H1 (cell line): ENCODE measurements at regions not wholly inside any gene's neighbourhood (a gene's known extent, or its start where the extent isn't known, plus 50 kb on each side); places are given as distances from the start of the nearest gene placed in this dataset.

Source experiments
- CTCF ChIA-PET: fragments of 300-600 bp; sonication (Branson Sonifier 250); formaldehyde crosslinking; loops from one replicate; lab custom pipeline; 2021; ENCODE audit not compliant: partially characterized antibody; lab: Charles Lee
- POLR2A ChIA-PET: fragments of 300-600 bp; sonication (Branson Sonifier 250); formaldehyde crosslinking; loops from one replicate; lab custom pipeline; 2021; ENCODE audit warnings: inconsistent platforms; ENCODE audit not compliant: partially characterized antibody; lab: Charles Lee
- DNase-seq, 2 experiments: peaks; one replicate each; pipeline versions ENCODE4 v3.0.0 to v3.0.0-alpha.2; 2010 to 2022; ENCODE audit warnings: low spot score in 2 of 2, low read depth in 1 of 2, mixed read lengths in 1 of 2
- FAIRE-seq: peaks from 2 replicates; lab custom pipeline; 2011; peaks lifted over from hg19 to GRCh38; lab: Jason Lieb, UNC
- H2AFZ ChIP-seq: 2 replicates; pipeline ENCODE4 v1.8.1; 2012; ENCODE audit warnings: low read length, inconsistent platforms
- H2AK5ac ChIP-seq: 2 replicates; pipeline ENCODE4 v1.6.1; 2013; ENCODE audit warnings: low read depth, low read length
- H2BK120ac ChIP-seq: replicated peaks from 2 replicates; pipeline ENCODE3; 2013; ENCODE audit warnings: low read depth, low read length, inconsistent platforms
- H2BK12ac ChIP-seq: 2 replicates; pipeline ENCODE4 v1.6.1; 2013; ENCODE audit warnings: low read depth, low read length
- H2BK15ac ChIP-seq: 2 replicates; pipeline ENCODE4 v1.6.1; 2013; ENCODE audit warnings: low read length
- H2BK20ac ChIP-seq: 2 replicates; pipeline ENCODE4 v1.6.1; 2013; ENCODE audit warnings: low read length
- H2BK5ac ChIP-seq: 2 replicates; pipeline ENCODE4 v1.6.1; 2013; ENCODE audit warnings: low read depth, low read length
- H3K14ac ChIP-seq: 2 replicates; pipeline ENCODE4 v1.6.1; 2013; ENCODE audit warnings: inconsistent platforms; ENCODE audit not compliant: insufficient read length
- H3K18ac ChIP-seq: 2 replicates; pipeline ENCODE4 v1.6.1; 2013; ENCODE audit warnings: low read length; ENCODE audit errors: extremely low read depth
- H3K23ac ChIP-seq: 2 replicates; pipeline ENCODE4 v1.6.1; 2013; ENCODE audit warnings: inconsistent platforms; ENCODE audit not compliant: insufficient read length
- H3K23me2 ChIP-seq: 2 replicates; pipeline ENCODE4 v1.6.1; 2013; ENCODE audit warnings: low read depth, low read length
- H3K27ac ChIP-seq: 2 replicates; pipeline ENCODE4 v1.6.1; 2011; ENCODE audit warnings: low read depth, low read length, inconsistent platforms
- H3K27me3 ChIP-seq, 4 experiments: replicated peaks in 1 of 4; 1 replicate in 1 of 4; 2 replicates in 3 of 4; pipeline versions ENCODE4 v1.6.1 to v1.8.1; 2011 to 2013; ENCODE audit warnings: low read length in 3 of 4, mild to moderate bottlenecking in 3 of 4, inconsistent platforms in 2 of 4, mixed read lengths in 2 of 4, moderate library complexity in 1 of 4; ENCODE audit not compliant: control insufficient read depth in 3 of 4, insufficient read depth in 3 of 4; ENCODE audit errors: extremely low read depth in 1 of 4
- H3K36me3 ChIP-seq, 4 experiments: 2 replicates each; pipeline versions ENCODE4 v1.6.1 to v1.8.1; 2011 to 2013; ENCODE audit warnings: mild to moderate bottlenecking in 4 of 4, low read length in 3 of 4, moderate library complexity in 2 of 4, control low read depth in 1 of 4, inconsistent platforms in 1 of 4; ENCODE audit not compliant: insufficient read depth in 4 of 4, control insufficient read depth in 2 of 4
- H3K4ac ChIP-seq: replicated peaks from 2 replicates; pipeline ENCODE3; 2013; ENCODE audit warnings: low read length, low read depth, mixed read lengths, inconsistent platforms; ENCODE audit not compliant: insufficient read length
- H3K4me1 ChIP-seq, 4 experiments: replicated peaks in 1 of 4; 1 replicate in 1 of 4; 2 replicates in 3 of 4; pipeline versions ENCODE4 v1.6.1 to v1.8.1; 2011 to 2013; ENCODE audit warnings: low read length in 3 of 4, inconsistent platforms in 2 of 4, mixed read lengths in 1 of 4; ENCODE audit not compliant: insufficient read depth in 4 of 4, control insufficient read depth in 3 of 4
- H3K4me2 ChIP-seq, 2 experiments: 2 replicates each; pipeline versions ENCODE4 v1.6.1 to v1.8.1; 2011 to 2013; ENCODE audit warnings: low read depth in 2 of 2, low read length in 2 of 2, control low read depth in 1 of 2, inconsistent platforms in 1 of 2, mild to moderate bottlenecking in 1 of 2; ENCODE audit not compliant: insufficient read depth in 1 of 2
- H3K4me3 ChIP-seq, 4 experiments: fragments of 200-600, 300-600 bp in 1 of 4; sonication (generic), shearing (Covaris generic), sonication (Bioruptor Twin) in 1 of 4; 2 replicates each; pipeline versions ENCODE4 v1.5.1 to v1.8.1; 2011 to 2016; ENCODE audit warnings: low read length in 4 of 4, low read depth in 3 of 4, control low read depth in 2 of 4, inconsistent platforms in 2 of 4, mild to moderate bottlenecking in 2 of 4, mixed read lengths in 1 of 4, moderate library complexity in 1 of 4; ENCODE audit not compliant: insufficient read depth in 2 of 4; ENCODE audit errors: extremely low read depth in 1 of 4
- H3K56ac ChIP-seq: replicated peaks from 2 replicates; pipeline ENCODE3; 2013; ENCODE audit warnings: low read depth, mild to moderate bottlenecking, mixed read lengths, low read length, inconsistent platforms; ENCODE audit not compliant: insufficient read length
- H3K79me1 ChIP-seq: 2 replicates; pipeline ENCODE4 v1.6.1; 2013; ENCODE audit warnings: low read depth, low read length, control low read depth
- H3K79me2 ChIP-seq, 2 experiments: 2 replicates each; pipeline versions ENCODE4 v1.6.1 to v1.8.1; 2012 to 2013; ENCODE audit warnings: low read length in 2 of 2, mild to moderate bottlenecking in 2 of 2, inconsistent platforms in 1 of 2; ENCODE audit not compliant: insufficient read depth in 2 of 2, control insufficient read depth in 1 of 2
- H3K9ac ChIP-seq, 4 experiments: replicated peaks in 1 of 4; 1 replicate in 1 of 4; 2 replicates in 3 of 4; pipeline versions ENCODE4 v1.6.1 to v1.8.1; 2011 to 2013; ENCODE audit warnings: low read depth in 3 of 4, low read length in 3 of 4, control low read depth in 2 of 4, mild to moderate bottlenecking in 2 of 4, moderate library complexity in 2 of 4, inconsistent platforms in 1 of 4; ENCODE audit errors: extremely low read depth in 1 of 4
- H3K9me3 ChIP-seq, 2 experiments: 2 replicates each; pipeline versions ENCODE4 v1.6.1 to v1.8.1; 2012 to 2013; ENCODE audit warnings: mild to moderate bottlenecking in 2 of 2, moderate library complexity in 2 of 2, control low read depth in 1 of 2, inconsistent platforms in 1 of 2, low read depth in 1 of 2, low read length in 1 of 2, mixed read lengths in 1 of 2; ENCODE audit not compliant: insufficient read depth in 2 of 2
- H4K20me1 ChIP-seq, 2 experiments: replicated peaks in 1 of 2; 2 replicates each; pipeline versions ENCODE3 to v1.8.1; 2011 to 2013; ENCODE audit warnings: inconsistent platforms in 2 of 2, low read length in 2 of 2, mild to moderate bottlenecking in 1 of 2; ENCODE audit not compliant: insufficient read depth in 2 of 2, control insufficient read depth in 1 of 2
- H4K5ac ChIP-seq: 2 replicates; pipeline ENCODE4 v1.6.1; 2013; ENCODE audit warnings: low read length, low read depth, mixed read lengths, inconsistent platforms; ENCODE audit not compliant: insufficient read length
- H4K8ac ChIP-seq: 2 replicates; pipeline ENCODE4 v1.8.0; 2013; ENCODE audit warnings: mild to moderate bottlenecking, moderate library complexity, low read length, inconsistent platforms; ENCODE audit not compliant: insufficient read depth; ENCODE audit errors: extremely low read depth
- H4K91ac ChIP-seq: replicated peaks from 2 replicates; pipeline ENCODE3; 2013; ENCODE audit warnings: low read length, mixed read lengths, inconsistent platforms; ENCODE audit not compliant: insufficient read length
- ASH2L ChIP-seq: fragments of 200-600, 300-600 bp; sonication (generic); IDR thresholded peaks from one replicate; pipeline ENCODE4 v1.7.1; 2017; ENCODE audit warnings: low read length
- BRCA1 ChIP-seq: IDR thresholded peaks from 2 replicates; pipeline ENCODE4 v1.6.1; 2012; ENCODE audit warnings: low read depth, low read length, improper control_type of control experiment
- CBX8 ChIP-seq: fragments of 300-800, 300-1000 bp; sonication (generic); IDR thresholded peaks from 2 replicates; pipeline ENCODE4 v1.7.1; 2016; ENCODE audit warnings: low read depth, low read length, borderline replicate concordance
- JUN ChIP-seq: IDR thresholded peaks from 2 replicates; pipeline ENCODE4 v1.6.1; 2011; ENCODE audit warnings: low read depth, mild to moderate bottlenecking, improper control_type of control experiment, low read length
- JUND ChIP-seq: IDR thresholded peaks from 2 replicates; pipeline ENCODE4 v1.6.1; 2011; ENCODE audit warnings: mild to moderate bottlenecking, improper control_type of control experiment, low read length
- SP1 ChIP-seq: IDR thresholded peaks from 2 replicates; pipeline ENCODE4 v1.6.1; 2011; ENCODE audit warnings: low read depth, low read length
- SRF ChIP-seq: IDR thresholded peaks from 2 replicates; pipeline ENCODE4 v1.6.1; 2011; ENCODE audit warnings: mild to moderate bottlenecking, low read depth, low read length, moderate library complexity
- WGBS, 2 experiments: shearing (Covaris generic) in 1 of 2; methylation state at CpG; one replicate each; pipeline versions ENCODE4 v1.1.6 to v1.1.7; 2013 to 2015; ENCODE audit warnings: low lambda C conversion rate in 2 of 2, mixed read lengths in 2 of 2, inconsistent platforms in 1 of 2, low coverage in 1 of 2, missing lambda C conversion rate in 1 of 2; ENCODE audit not compliant: insufficient replicate concordance in 2 of 2, insufficient coverage in 1 of 2, insufficient read length in 1 of 2; ENCODE audit errors: extremely low coverage in 1 of 2, missing lambda C conversion rate in 1 of 2; 5-methylcytosine and 5-hydroxymethylcytosine counted together

DNA sequence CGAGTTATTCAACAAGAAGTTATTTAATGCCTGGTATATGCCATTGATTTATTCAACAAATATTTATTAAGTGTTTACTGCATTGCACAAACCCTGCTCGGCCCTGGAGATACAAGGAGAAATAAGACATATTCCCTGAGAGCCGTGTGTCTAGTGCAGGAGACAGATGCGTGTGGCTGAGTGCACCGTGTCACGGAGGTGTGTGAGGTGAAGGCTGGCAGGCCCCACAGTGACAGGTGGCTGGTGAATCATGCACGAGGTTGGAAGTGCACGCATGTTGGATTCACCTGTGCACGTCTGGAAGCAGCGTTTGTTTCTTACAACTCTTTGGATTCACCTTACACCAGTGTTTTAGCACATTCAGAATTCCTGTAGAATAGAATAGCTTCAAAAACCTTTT, 136.6 kb upstream of the SHH start:
- Histone ChIP-seq H3K4me3 (no peak overlapping the region), H4K20me1 (no peaks in the 10 kb centered on the region), H3K36me3 (no peaks in the 10 kb centered on the region), H3K23ac (no peak overlapping the region), H2BK15ac (no peak overlapping the region), H3K4me2 (no peak overlapping the region), H3K23me2 (no peaks in the 10 kb centered on the region), H3K18ac (no peak overlapping the region), H4K91ac (no peak overlapping the region), H3K4ac (no peak overlapping the region), H4K5ac (no peak overlapping the region), H3K79me2 (no peaks in the 10 kb centered on the region), H3K4me1 (no peaks in the 10 kb centered on the region), H2AFZ (no peak overlapping the region), H2BK120ac (no peak overlapping the region), H3K9me3 (peaks cover 0 to 3% of the 10 kb centered on the region in 2 experiments; a peak in 1 of 4 replicates), H2BK20ac (no peak overlapping the region), H2AK5ac (no peak overlapping the region), H2BK12ac (no peak overlapping the region), H3K27me3 (no peaks in the 10 kb centered on the region; a peak in 1 of 7 replicates), H2BK5ac (no peak overlapping the region), H3K56ac (no peak overlapping the region), H4K8ac (no peak overlapping the region), H3K79me1 (no peaks in the 10 kb centered on the region), H3K9ac (no peak overlapping the region), H3K14ac (no peak overlapping the region), H3K27ac (no peak overlapping the region)
- ChIA-PET CTCF (no interaction called here), POLR2A (no interaction called here)
- DNase-seq = no peak
- FAIRE-seq = no peak
- WGBS, 2 experiments = 96% methylated on average over 10 of the region's 10 CpGs; no CpG with 5 or more reads in 1 of the 2 experiments
- TF ChIP-seq BRCA1 (no peak), SRF (no peak), JUND (no peak), SP1 (no peak), JUN (no peak), ASH2L (no peak), CBX8 (no peak)
